H9 (cell line): ENCODE measurements at regions not wholly inside any gene's neighbourhood (a gene's known extent, or its start where the extent isn't known, plus 50 kb on each side); places are given as distances from the start of the nearest gene placed in this dataset.

Experiments
- DNase-seq: peaks from one replicate; pipeline ENCODE4 v3.0.0-alpha.2; 2017
- H2AFZ ChIP-seq: one replicate; pipeline ENCODE4 v1.6.1; 2013; ENCODE audit warnings: mild to moderate bottlenecking, low read length, control low read depth, moderate library complexity
- H2AK5ac ChIP-seq: 2 replicates; pipeline ENCODE4 v1.6.1; 2013; ENCODE audit warnings: low read length, control low read depth, mixed read lengths; ENCODE audit not compliant: insufficient read length
- H2BK120ac ChIP-seq: one replicate; pipeline ENCODE4 v1.6.1; 2013; ENCODE audit warnings: low read depth, mild to moderate bottlenecking, low read length, control low read depth, inconsistent platforms; ENCODE audit not compliant: poor library complexity, severe bottlenecking
- H2BK12ac ChIP-seq: 2 replicates; pipeline ENCODE4 v1.6.1; 2013; ENCODE audit warnings: low read length, control low read depth, mixed read lengths, low read depth; ENCODE audit not compliant: insufficient read length
- H2BK15ac ChIP-seq: 2 replicates; pipeline ENCODE4 v1.6.1; 2013; ENCODE audit warnings: low read depth, low read length, control low read depth
- H2BK20ac ChIP-seq: one replicate; pipeline ENCODE4 v1.6.1; 2013; ENCODE audit warnings: low read depth, mild to moderate bottlenecking, low read length, control low read depth, inconsistent platforms; ENCODE audit not compliant: poor library complexity, severe bottlenecking
- H2BK5ac ChIP-seq: 2 replicates; pipeline ENCODE4 v1.6.1; 2013; ENCODE audit warnings: low read length, control low read depth, mixed read lengths; ENCODE audit not compliant: insufficient read length
- H3K14ac ChIP-seq: 2 replicates; pipeline ENCODE4 v1.6.1; 2013; ENCODE audit warnings: low read length, control low read depth; ENCODE audit not compliant: insufficient read depth
- H3K18ac ChIP-seq: 2 replicates; pipeline ENCODE4 v1.6.1; 2013; ENCODE audit warnings: low read depth, mild to moderate bottlenecking, mixed read lengths, low read length, control low read depth; ENCODE audit not compliant: insufficient read length
- H3K23ac ChIP-seq: 2 replicates; pipeline ENCODE4 v1.6.1; 2013; ENCODE audit warnings: low read length, control low read depth, mixed read lengths, low read depth; ENCODE audit not compliant: insufficient read length
- H3K23me2 ChIP-seq: 2 replicates; pipeline ENCODE4 v1.6.1; 2013; ENCODE audit warnings: low read depth, mild to moderate bottlenecking, mixed read lengths, low read length, control low read depth; ENCODE audit not compliant: insufficient read length, poor library complexity, severe bottlenecking
- H3K27ac ChIP-seq: 2 replicates; pipeline ENCODE4 v1.5.1; 2013; ENCODE audit warnings: low read length, control low read depth, mixed read lengths, low read depth; ENCODE audit not compliant: insufficient read length
- H3K27me3 ChIP-seq: 2 replicates; pipeline ENCODE4 v1.6.1; 2013; ENCODE audit warnings: low read length, control low read depth, inconsistent platforms; ENCODE audit not compliant: insufficient read depth
- H3K4ac ChIP-seq: 2 replicates; pipeline ENCODE4 v1.6.1; 2013; ENCODE audit warnings: low read depth, mild to moderate bottlenecking, control low read depth, inconsistent platforms, low read length, moderate library complexity
- H3K4me1 ChIP-seq: 2 replicates; pipeline ENCODE4 v1.6.1; 2013; ENCODE audit warnings: low read length, control low read depth, inconsistent platforms; ENCODE audit not compliant: insufficient read depth
- H3K4me2 ChIP-seq: 2 replicates; pipeline ENCODE4 v1.6.1; 2013; ENCODE audit warnings: low read length, control low read depth, mixed read lengths; ENCODE audit not compliant: insufficient read length, insufficient read depth
- H3K56ac ChIP-seq: 2 replicates; pipeline ENCODE4 v1.6.1; 2013; ENCODE audit warnings: low read depth, mild to moderate bottlenecking, mixed read lengths, low read length, control low read depth; ENCODE audit not compliant: insufficient read length
- H3K79me1 ChIP-seq: 2 replicates; pipeline ENCODE4 v1.6.1; 2013; ENCODE audit warnings: low read depth, mild to moderate bottlenecking, moderate library complexity, low read length, control low read depth, inconsistent platforms; ENCODE audit not compliant: insufficient read depth, poor library complexity, severe bottlenecking
- H3K79me2 ChIP-seq: 2 replicates; pipeline ENCODE4 v1.6.1; 2013; ENCODE audit warnings: low read length, control low read depth, inconsistent platforms; ENCODE audit not compliant: insufficient read depth
- H3K9ac ChIP-seq: 2 replicates; pipeline ENCODE4 v1.6.1; 2013; ENCODE audit warnings: low read length, control low read depth, mixed read lengths; ENCODE audit not compliant: insufficient read length; ENCODE audit errors: extremely low read depth
- H3K9me3 ChIP-seq: one replicate; pipeline ENCODE4 v1.6.1; 2013; ENCODE audit warnings: low read depth, low read length, inconsistent platforms; ENCODE audit not compliant: control insufficient read depth
- H3T11ph ChIP-seq: one replicate; pipeline ENCODE4 v1.6.1; 2013; ENCODE audit warnings: mild to moderate bottlenecking, low read length, control low read depth, inconsistent platforms
- H4K20me1 ChIP-seq: one replicate; pipeline ENCODE4 v1.6.1; 2013; ENCODE audit not compliant: control insufficient read depth, insufficient read length, insufficient read depth
- H4K5ac ChIP-seq: 2 replicates; pipeline ENCODE4 v1.6.1; 2013; ENCODE audit warnings: low read depth, mild to moderate bottlenecking, mixed read lengths, low read length, control low read depth; ENCODE audit not compliant: insufficient read length
- H4K8ac ChIP-seq: replicated peaks from 2 replicates; pipeline ENCODE4 v1.6.1; 2013; ENCODE audit warnings: low read length, control low read depth, mixed read lengths, low read depth; ENCODE audit not compliant: insufficient read length
- H4K91ac ChIP-seq: 2 replicates; pipeline ENCODE4 v1.6.1; 2013; ENCODE audit warnings: low read depth, mild to moderate bottlenecking, moderate library complexity, mixed read lengths, low read length, control low read depth; ENCODE audit not compliant: insufficient read length
- H3K27ac Mint-ChIP-seq, 3 experiments: 2 replicates in 2 of 3; 3 replicates in 1 of 3; pipeline ENCODE4 v1.8.0; 2020 to 2021; ENCODE audit warnings: mixed read lengths in 3 of 3, mild to moderate bottlenecking in 1 of 3, moderate library complexity in 1 of 3
- H3K27me3 Mint-ChIP-seq: 2 replicates; pipeline ENCODE4 v1.8.0; 2021; ENCODE audit warnings: low read depth, mild to moderate bottlenecking, moderate library complexity, mixed read lengths
- H3K36me3 Mint-ChIP-seq, 3 experiments: 2 replicates in 2 of 3; 3 replicates in 1 of 3; pipeline ENCODE4 v1.8.0; 2020 to 2021; ENCODE audit warnings: low read depth in 3 of 3, mixed read lengths in 3 of 3; ENCODE audit not compliant: insufficient read depth in 1 of 3
- H3K4me1 Mint-ChIP-seq, 2 experiments: 2 replicates each; pipeline ENCODE4 v1.8.0; 2020; ENCODE audit warnings: mixed read lengths in 2 of 2
- H3K4me3 Mint-ChIP-seq, 2 experiments: 2 replicates in 1 of 2; 3 replicates in 1 of 2; pipeline ENCODE4 v1.8.0; 2020 to 2021; ENCODE audit warnings: mild to moderate bottlenecking in 2 of 2, mixed read lengths in 2 of 2, moderate library complexity in 1 of 2
- H3K9me3 Mint-ChIP-seq, 2 experiments: 2 replicates in 1 of 2; 3 replicates in 1 of 2; pipeline ENCODE4 v1.8.0; 2020; ENCODE audit warnings: mild to moderate bottlenecking in 2 of 2, mixed read lengths in 2 of 2, moderate library complexity in 1 of 2
- CTCF ChIP-seq: fragments of 200-600 bp; sonication (generic); conservative IDR thresholded peaks from 3 replicates; pipeline ENCODE4 v1.8.0; 2021; ENCODE audit warnings: antibody characterized with exemption, mild to moderate bottlenecking

DNA sequence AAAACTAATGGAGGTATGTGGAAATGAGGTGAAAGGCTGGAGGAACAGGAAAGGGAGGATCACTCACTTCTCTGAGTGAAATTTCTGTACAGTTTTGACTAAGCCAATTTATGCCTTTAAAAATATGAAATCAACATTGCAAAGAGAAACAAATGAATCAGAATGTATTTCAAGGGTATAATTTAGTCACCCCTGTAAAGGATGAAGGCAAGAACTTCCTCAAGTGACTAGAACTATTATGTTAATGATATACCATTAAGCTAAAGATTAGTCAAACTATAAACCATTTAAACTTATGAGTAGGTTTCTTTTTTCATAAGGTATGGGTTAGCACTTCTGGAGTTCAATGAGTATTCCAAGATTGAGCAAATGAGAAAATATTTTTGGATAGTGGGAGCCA lies 184.5 kb upstream of the CHORDC1 start:
- no peak overlapping the region for H2AK5ac ChIP-seq
- no peak overlapping the region for H2BK5ac ChIP-seq
- H3K27ac ChIP-seq = no peak overlapping the region
- DNase-seq = no peak
- no peak overlapping the region for H3T11ph ChIP-seq
- no peak overlapping the region for H3K23ac ChIP-seq
- no peak overlapping the region for H3K14ac ChIP-seq
- H3K27ac Mint-ChIP-seq = no peak overlapping the region
- no peaks in the 10 kb centered on the region for H3K4me1 Mint-ChIP-seq
- H3K4me3 Mint-ChIP-seq = no peak overlapping the region
- H4K5ac ChIP-seq = no peak overlapping the region
- H3K23me2 ChIP-seq = no peaks in the 10 kb centered on the region
- no peak overlapping the region for H2BK20ac ChIP-seq
- H3K9me3 ChIP-seq = no peaks in the 10 kb centered on the region
- H2AFZ ChIP-seq = no peak overlapping the region
- no peak overlapping the region for H3K4ac ChIP-seq
- no peak for TF ChIP-seq CTCF
- H4K8ac ChIP-seq = no peak overlapping the region
- no peak overlapping the region for H2BK15ac ChIP-seq
- no peaks in the 10 kb centered on the region for H4K20me1 ChIP-seq
- H3K4me1 ChIP-seq = no peaks in the 10 kb centered on the region
- no peaks in the 10 kb centered on the region for H3K9me3 Mint-ChIP-seq
- no peaks in the 10 kb centered on the region for H3K27me3 ChIP-seq
- no peak overlapping the region for H3K4me2 ChIP-seq
- H3K18ac ChIP-seq = no peak overlapping the region
- no peak overlapping the region for H3K56ac ChIP-seq
- no peak overlapping the region for H2BK120ac ChIP-seq
- no peak overlapping the region for H4K91ac ChIP-seq
- H2BK12ac ChIP-seq = no peak overlapping the region
- 0 out of 7 replicates have a peak, but pooled peaks cover 0 to 4% (median 0%) of the 10 kb centered on the region in 3 experiments for H3K36me3 Mint-ChIP-seq
- H3K9ac ChIP-seq = no peak overlapping the region
- H3K79me2 ChIP-seq = no peaks in the 10 kb centered on the region
- H3K27me3 Mint-ChIP-seq = no peaks in the 10 kb centered on the region
- H3K79me1 ChIP-seq = no peaks in the 10 kb centered on the region
